GM06990 (cell line): ENCODE measurements at regions not wholly inside any gene's neighbourhood (a gene's known extent, or its start where the extent isn't known, plus 50 kb on each side); places are given as distances from the start of the nearest gene placed in this dataset.

Experiments
- DNase-seq: peaks from one replicate; pipeline ENCODE4 v3.0.0-alpha.2; 2011; ENCODE audit not compliant: insufficient read length; ENCODE audit errors: extremely low read depth
- H3K27me3 ChIP-seq: replicated peaks from 2 replicates; pipeline ENCODE4 v1.6.0; 2011; ENCODE audit warnings: low read length; ENCODE audit not compliant: control insufficient read depth, insufficient read depth
- H3K36me3 ChIP-seq: 2 replicates; pipeline ENCODE4 v1.5.1; 2011; ENCODE audit warnings: low read length; ENCODE audit not compliant: control insufficient read depth, insufficient read depth
- H3K4me3 ChIP-seq: replicated peaks from 2 replicates; pipeline ENCODE4 v1.5.1; 2011; ENCODE audit warnings: low read depth, mild to moderate bottlenecking, control low read depth, low read length
- CTCF ChIP-seq: IDR thresholded peaks from 2 replicates; pipeline ENCODE4 v1.5.1; 2011; ENCODE audit warnings: low read length, control low read depth, mild to moderate bottlenecking, inconsistent platforms; ENCODE audit not compliant: insufficient read depth, poor library complexity, severe bottlenecking

- Histone ChIP-seq H3K27me3 (no peaks in the 10 kb centered on the region), H3K4me3 (no peak overlapping the region), H3K36me3 (no peaks in the 10 kb centered on the region)
- no peak for TF ChIP-seq CTCF
- DNase-seq: no peak
These were observed 234.8 kb downstream of the BCOR start for GRCh38 chrX:39862963-39863362.

GRCh38 chrX:39866229-39866628 is 231.5 kb downstream of the BCOR start:
- no peak for TF ChIP-seq CTCF
- H3K36me3 ChIP-seq: no peaks in the 10 kb centered on the region
- H3K27me3 ChIP-seq: no peaks in the 10 kb centered on the region
- DNase-seq: no peak
- no peak overlapping the region for H3K4me3 ChIP-seq

GRCh38 chrX:39869846-39870601 is 227.7 kb downstream of the BCOR start:
- no peak for DNase-seq
- H3K27me3 ChIP-seq: no peaks in the 10 kb centered on the region
- H3K36me3 ChIP-seq: no peaks in the 10 kb centered on the region
- no peak for TF ChIP-seq CTCF
- H3K4me3 ChIP-seq: no peak overlapping the region

- Histone ChIP-seq H3K36me3 (no peaks in the 10 kb centered on the region), H3K27me3 (no peaks in the 10 kb centered on the region), H3K4me3 (no peak overlapping the region)
- TF ChIP-seq CTCF: no peak
- DNase-seq: no peak
These were observed 226.1 kb downstream of the BCOR start for GRCh38 chrX:39871648-39872047.

DNA sequence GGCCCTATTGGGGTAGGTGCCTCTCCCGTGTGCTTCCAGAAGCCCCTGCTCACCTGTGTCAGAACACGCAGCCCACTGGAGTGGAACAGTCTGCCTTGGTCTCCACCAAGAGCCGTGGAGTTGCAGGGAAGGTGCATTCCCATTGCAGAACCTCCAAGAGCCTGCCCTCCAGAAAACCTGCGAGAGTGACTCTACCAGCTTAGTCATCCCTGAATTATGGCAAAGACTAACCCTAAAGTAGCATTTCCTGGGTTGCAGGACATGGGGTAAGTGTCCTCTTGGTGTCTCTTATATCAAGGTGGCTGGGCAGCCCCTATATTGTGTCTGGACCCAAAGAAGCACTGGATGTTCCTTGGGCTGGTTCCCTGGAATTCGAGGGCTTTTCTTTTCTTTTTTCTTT is 224.6 kb downstream of the BCOR start:
- DNase-seq: no peak
- TF ChIP-seq CTCF: no peak
- Histone ChIP-seq H3K4me3 (no peak overlapping the region), H3K36me3 (no peaks in the 10 kb centered on the region), H3K27me3 (no peaks in the 10 kb centered on the region)
